HG03045 (cell line): ENCODE measurements at regions not wholly inside any gene's neighbourhood (a gene's known extent, or its start where the extent isn't known, plus 50 kb on each side); places are given as distances from the start of the nearest gene placed in this dataset.

ENCODE experiments used
- ATAC-seq: cut with Tn5 transposase; IDR thresholded peaks from one replicate; pipeline ENCODE4 v1.9.1; 2021; ENCODE audit warnings: mild to moderate bottlenecking, moderate library complexity; ENCODE audit not compliant: unreplicated experiment

GRCh38 chr3:147930232-147930807 lies 521.2 kb downstream of the ZIC1 start:
- no peak for ATAC-seq

GRCh38 chr3:147934451-147935180 lies 525.5 kb downstream of the ZIC1 start:
- no peak for ATAC-seq

GRCh38 chr3:147937341-147937740 lies 528.2 kb downstream of the ZIC1 start:
- no peak for ATAC-seq

GRCh38 chr3:147937891-147938290 lies 528.7 kb downstream of the ZIC1 start:
- ATAC-seq: no peak

- no peak for ATAC-seq
Measured at GRCh38 chr3:147939425-147939824, 530.3 kb downstream of the ZIC1 start.

- ATAC-seq: no peak
Measured at GRCh38 chr3:147939839-147940238, 530.7 kb downstream of the ZIC1 start.

- ATAC-seq: no peak
Measured at GRCh38 chr3:147940405-147941193, 531.4 kb downstream of the ZIC1 start.

- ATAC-seq: no peak
Measured at GRCh38 chr3:147941969-147942368, 532.8 kb downstream of the ZIC1 start.

- ATAC-seq: no peak
Measured at GRCh38 chr3:147943265-147943945, 534.2 kb downstream of the ZIC1 start.

GRCh38 chr3:147945968-147946519 lies 536.9 kb downstream of the ZIC1 start:
- peak; percentile 47 for ATAC-seq

- ATAC-seq: no peak
Measured at GRCh38 chr3:147956615-147957014, 547.5 kb downstream of the ZIC1 start.

- no peak for ATAC-seq
Measured at GRCh38 chr3:147958754-147959153, 549.6 kb downstream of the ZIC1 start.

GRCh38 chr3:147960786-147961185 lies 551.6 kb downstream of the ZIC1 start:
- no peak for ATAC-seq

- ATAC-seq: no peak
Measured at GRCh38 chr3:147962408-147963164, 553.4 kb downstream of the ZIC1 start.

- ATAC-seq: no peak
Measured at GRCh38 chr3:147963711-147964110, 554.5 kb downstream of the ZIC1 start.

- ATAC-seq: no peak
Measured at GRCh38 chr3:147975165-147975564, 566.0 kb downstream of the ZIC1 start.

- ATAC-seq: no peak
Measured at GRCh38 chr3:147977001-147977400, 567.8 kb downstream of the ZIC1 start.

GRCh38 chr3:147987549-147987948 lies 578.4 kb downstream of the ZIC1 start:
- ATAC-seq: no peak

GRCh38 chr3:147989344-147989743 lies 580.2 kb downstream of the ZIC1 start:
- ATAC-seq: no peak

- ATAC-seq: no peak
Measured at GRCh38 chr3:148002705-148003205, 593.6 kb downstream of the ZIC1 start.
